ENCODE measurements at regions not wholly inside any gene's neighbourhood (a gene's known extent, or its start where the extent isn't known, plus 50 kb on each side); places are given as distances from the start of the nearest gene placed in this dataset.

GRCh38 chr11:95414217-95414616 lies 183.2 kb upstream of the SESN3 start:
- ATAC-seq, result no peak
- H3K9me3 Mint-ChIP-seq, result peaks cover 10% of the 10 kb centered on the region; the same call in 1 of the 2 replicates
- H3K4me3 Mint-ChIP-seq, result no peak overlapping the region
- no peak for DNase-seq (ENCODE audit: low spot score)
- no peaks in the 10 kb centered on the region for H3K36me3 Mint-ChIP-seq
- POLR2A ChIA-PET, result no interaction called here
- H3K27me3 Mint-ChIP-seq (ENCODE audit: low read depth), result no peaks in the 10 kb centered on the region
- H3K4me1 Mint-ChIP-seq, result peaks cover 11% of the 10 kb centered on the region
- H3K27ac Mint-ChIP-seq, result no peak overlapping the region
- TF ChIP-seq, protein P1, sequence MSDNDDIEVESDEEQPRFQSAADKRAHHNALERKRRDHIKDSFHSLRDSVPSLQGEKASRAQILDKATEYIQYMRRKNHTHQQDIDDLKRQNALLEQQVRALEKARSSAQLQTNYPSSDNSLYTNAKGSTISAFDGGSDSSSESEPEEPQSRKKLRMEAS (CRISPR knock-in tag; IDR thresholded peaks at IDR 0.05), result no peak
- no peak for TF ChIP-seq FOXP4 (CRISPR knock-in tag; IDR thresholded peaks at IDR 0.05)
- no peak for TF ChIP-seq CBFB (CRISPR knock-in tag; IDR thresholded peaks at IDR 0.05; ENCODE audit: low read depth)
- TF ChIP-seq GABPB1 (CRISPR knock-in tag; IDR thresholded peaks at IDR 0.05), result no peak
- CTCF ChIA-PET, result no interaction called here

DNA sequence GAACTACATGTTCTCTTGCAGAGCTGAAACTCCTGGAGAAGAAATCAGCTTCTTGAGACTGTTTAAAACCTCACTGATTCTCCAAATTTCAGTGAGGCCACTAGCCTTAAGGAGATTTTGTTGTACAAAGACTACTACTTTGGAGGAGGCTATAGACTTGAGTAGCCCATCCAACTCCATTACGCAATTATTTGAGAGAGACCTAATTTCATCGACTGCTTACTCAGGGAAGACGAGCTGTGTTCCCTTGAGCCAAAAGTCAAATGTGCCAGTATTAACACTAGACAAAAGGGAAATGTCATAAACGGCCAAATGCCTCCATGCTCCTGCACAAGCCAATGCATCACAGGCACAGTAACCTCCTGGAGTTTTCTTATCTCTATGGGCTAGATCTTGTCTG lies 182.8 kb upstream of the SESN3 start:
- CTCF ChIA-PET, result no interaction called here

DNA sequence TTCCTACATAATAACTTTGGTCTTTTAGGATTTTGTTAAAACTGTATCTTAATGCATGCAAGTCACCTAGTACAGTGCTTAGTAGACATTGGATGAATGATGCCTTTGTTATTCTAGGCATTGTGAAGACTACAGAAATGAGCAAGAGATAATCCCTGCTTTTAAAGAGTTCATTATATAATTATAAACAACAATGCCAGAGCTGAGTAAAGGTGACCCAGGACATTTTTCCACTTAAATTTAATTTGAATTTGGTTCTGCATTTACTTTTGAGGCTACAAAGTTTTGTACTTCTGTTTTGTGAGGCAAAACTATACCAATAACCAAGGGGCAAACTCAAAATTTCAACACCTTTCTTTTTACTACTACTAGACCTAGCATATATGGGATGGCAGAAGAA lies 182.0 kb upstream of the SESN3 start:
- peaks cover 11% of the 10 kb centered on the region for H3K4me1 Mint-ChIP-seq
- peaks cover 10% of the 10 kb centered on the region; the same call in 1 of the 2 replicates for H3K9me3 Mint-ChIP-seq
- no peak overlapping the region for H3K4me3 Mint-ChIP-seq
- no peaks in the 10 kb centered on the region for H3K27me3 Mint-ChIP-seq (ENCODE audit: low read depth)
- no peaks in the 10 kb centered on the region for H3K36me3 Mint-ChIP-seq
- ATAC-seq (no peak), DNase-seq (ENCODE audit: low spot score) (no peak)
- ChIA-PET CTCF (no interaction called here), POLR2A (no interaction called here)
- H3K27ac Mint-ChIP-seq, result no peak overlapping the region
- TF ChIP-seq ZNF121 (CRISPR knock-in tag; IDR thresholded peaks at IDR 0.05), result no peak
- no peak for TF ChIP-seq OVOL2 (CRISPR knock-in tag; IDR thresholded peaks at IDR 0.05; ENCODE audit: borderline replicate concordance)
- TF ChIP-seq, protein P2, sequence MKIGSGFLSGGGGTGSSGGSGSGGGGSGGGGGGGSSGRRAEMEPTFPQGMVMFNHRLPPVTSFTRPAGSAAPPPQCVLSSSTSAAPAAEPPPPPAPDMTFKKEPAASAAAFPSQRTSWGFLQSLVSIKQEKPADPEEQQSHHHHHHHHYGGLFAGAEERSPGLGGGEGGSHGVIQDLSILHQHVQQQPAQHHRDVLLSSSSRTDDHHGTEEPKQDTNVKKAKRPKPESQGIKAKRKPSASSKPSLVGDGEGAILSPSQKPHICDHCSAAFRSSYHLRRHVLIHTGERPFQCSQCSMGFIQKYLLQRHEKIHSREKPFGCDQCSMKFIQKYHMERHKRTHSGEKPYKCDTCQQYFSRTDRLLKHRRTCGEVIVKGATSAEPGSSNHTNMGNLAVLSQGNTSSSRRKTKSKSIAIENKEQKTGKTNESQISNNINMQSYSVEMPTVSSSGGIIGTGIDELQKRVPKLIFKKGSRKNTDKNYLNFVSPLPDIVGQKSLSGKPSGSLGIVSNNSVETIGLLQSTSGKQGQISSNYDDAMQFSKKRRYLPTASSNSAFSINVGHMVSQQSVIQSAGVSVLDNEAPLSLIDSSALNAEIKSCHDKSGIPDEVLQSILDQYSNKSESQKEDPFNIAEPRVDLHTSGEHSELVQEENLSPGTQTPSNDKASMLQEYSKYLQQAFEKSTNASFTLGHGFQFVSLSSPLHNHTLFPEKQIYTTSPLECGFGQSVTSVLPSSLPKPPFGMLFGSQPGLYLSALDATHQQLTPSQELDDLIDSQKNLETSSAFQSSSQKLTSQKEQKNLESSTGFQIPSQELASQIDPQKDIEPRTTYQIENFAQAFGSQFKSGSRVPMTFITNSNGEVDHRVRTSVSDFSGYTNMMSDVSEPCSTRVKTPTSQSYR (CRISPR knock-in tag; IDR thresholded peaks at IDR 0.05), result no peak
- TF ChIP-seq CREM (CRISPR knock-in tag; IDR thresholded peaks at IDR 0.05), result no peak
- TF ChIP-seq ESRRA (CRISPR knock-in tag; IDR thresholded peaks at IDR 0.05; ENCODE audit: borderline replicate concordance), result no peak
- no peak for TF ChIP-seq E2F1 (CRISPR knock-in tag; IDR thresholded peaks at IDR 0.05)
- TF ChIP-seq ETV6 (CRISPR knock-in tag; IDR thresholded peaks at IDR 0.05), result no peak
- no peak for TF ChIP-seq RORB (CRISPR knock-in tag; IDR thresholded peaks at IDR 0.05)
- TF ChIP-seq JUN (CRISPR knock-in tag; IDR thresholded peaks at IDR 0.05), result no peak
- no peak for TF ChIP-seq SMAD4 (CRISPR knock-in tag; IDR thresholded peaks at IDR 0.05)
- TF ChIP-seq FOXJ3 (CRISPR knock-in tag; IDR thresholded peaks at IDR 0.05; ENCODE audit: borderline replicate concordance), result no peak
- no peak for TF ChIP-seq MXD4 (CRISPR knock-in tag; IDR thresholded peaks at IDR 0.05; ENCODE audit: borderline replicate concordance)
- TF ChIP-seq IRF2 (CRISPR knock-in tag; IDR thresholded peaks at IDR 0.05; ENCODE audit: borderline replicate concordance, low read depth), result no peak
- TF ChIP-seq ZNF425 (CRISPR knock-in tag; conservative IDR thresholded peaks at IDR 0.05), result no peak
- TF ChIP-seq, protein P3, sequence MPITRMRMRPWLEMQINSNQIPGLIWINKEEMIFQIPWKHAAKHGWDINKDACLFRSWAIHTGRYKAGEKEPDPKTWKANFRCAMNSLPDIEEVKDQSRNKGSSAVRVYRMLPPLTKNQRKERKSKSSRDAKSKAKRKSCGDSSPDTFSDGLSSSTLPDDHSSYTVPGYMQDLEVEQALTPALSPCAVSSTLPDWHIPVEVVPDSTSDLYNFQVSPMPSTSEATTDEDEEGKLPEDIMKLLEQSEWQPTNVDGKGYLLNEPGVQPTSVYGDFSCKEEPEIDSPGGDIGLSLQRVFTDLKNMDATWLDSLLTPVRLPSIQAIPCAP (CRISPR knock-in tag; IDR thresholded peaks at IDR 0.05), result no peak

More for the DNA sequence above, 182.8 kb upstream of the SESN3 start:
- Mint-ChIP-seq H3K36me3 (no peaks in the 10 kb centered on the region), H3K4me1 (peaks cover 11% of the 10 kb centered on the region), H3K4me3 (no peak overlapping the region), H3K27me3 (ENCODE audit: low read depth) (no peaks in the 10 kb centered on the region), H3K27ac (no peak overlapping the region), H3K9me3 (peaks cover 10% of the 10 kb centered on the region; the same call in 1 of the 2 replicates)
- POLR2A ChIA-PET, result no interaction called here
- no peak for DNase-seq (ENCODE audit: low spot score)
- ATAC-seq, result no peak
- TF ChIP-seq ZSCAN18 (CRISPR knock-in tag; IDR thresholded peaks at IDR 0.05), result no peak

All from WTC11 (cell line).